D721Med (cell line): ENCODE measurements at regions not wholly inside any gene's neighbourhood (a gene's known extent, or its start where the extent isn't known, plus 50 kb on each side); places are given as distances from the start of the nearest gene placed in this dataset.
"Not testable (repeated sequence)": the region's sequence is repeated elsewhere in the genome, so short reads cannot be mapped to it uniquely, and the experiment has no call there.

Experiments used
- DNase-seq: peaks from one replicate; pipeline ENCODE4 v3.0.0; 2011; ENCODE audit warnings: low spot score; ENCODE audit not compliant: insufficient read length
- FAIRE-seq: peaks from 2 replicates; lab custom pipeline; 2011; peaks lifted over from hg19 to GRCh38; lab: Jason Lieb, UNC
- CTCF ChIP-seq: IDR thresholded peaks from 2 replicates; pipeline ENCODE4 v1.5.1; 2012; ENCODE audit warnings: mild to moderate bottlenecking, control low read depth; ENCODE audit not compliant: insufficient read depth; ENCODE audit errors: missing control alignments

GRCh38 chr18:78479443-78479842 is 500.2 kb upstream of the SALL3 start:
- no peak for FAIRE-seq
- no peak for DNase-seq
- TF ChIP-seq CTCF = no peak

- TF ChIP-seq CTCF = no peak
- DNase-seq (no peak), FAIRE-seq (no peak)
Observed at GRCh38 chr18:78480262-78481054, 499.2 kb upstream of the SALL3 start.

- DNase-seq (no peak), FAIRE-seq (no peak)
- no peak for TF ChIP-seq CTCF
Observed at GRCh38 chr18:78482378-78482777, 497.2 kb upstream of the SALL3 start.

- no peak for TF ChIP-seq CTCF
- DNase-seq (no peak), FAIRE-seq (no peak)
Observed at GRCh38 chr18:78487649-78488048, 492.0 kb upstream of the SALL3 start.

- FAIRE-seq (no peak), DNase-seq (no peak)
- TF ChIP-seq CTCF = no peak
Observed at GRCh38 chr18:78492064-78492812, 487.4 kb upstream of the SALL3 start.

- no peak for FAIRE-seq
- no peak for DNase-seq
- TF ChIP-seq CTCF = no peak
Observed at GRCh38 chr18:78492813-78493371, 486.7 kb upstream of the SALL3 start.

GRCh38 chr18:78493490-78493889 is 486.1 kb upstream of the SALL3 start:
- FAIRE-seq, DNase-seq: not testable (repeated sequence)
